Ishikawa (cell line): ENCODE measurements at regions not wholly inside any gene's neighbourhood (a gene's known extent, or its start where the extent isn't known, plus 50 kb on each side); places are given as distances from the start of the nearest gene placed in this dataset.

ENCODE experiments used
- CEBPB ChIP-seq: IDR thresholded peaks from 2 replicates; pipeline ENCODE4 v1.6.1; 2012
- CREB1 ChIP-seq: IDR thresholded peaks from 2 replicates; pipeline ENCODE4 v1.6.1; 2012; ENCODE audit warnings: low read depth
- EGR1 ChIP-seq: IDR thresholded peaks from 2 replicates; pipeline ENCODE4 v1.6.1; 2012
- EP300 ChIP-seq: IDR thresholded peaks from 2 replicates; pipeline ENCODE4 v1.6.1; 2012; ENCODE audit warnings: borderline replicate concordance
- FOXM1 ChIP-seq: IDR thresholded peaks from 2 replicates; pipeline ENCODE4 v1.6.1; 2012; ENCODE audit warnings: low read depth, borderline replicate concordance
- MAX ChIP-seq: IDR thresholded peaks from 2 replicates; pipeline ENCODE4 v1.6.1; 2012
- NFIC ChIP-seq: IDR thresholded peaks from 2 replicates; pipeline ENCODE4 v1.6.1; 2012
- RAD21 ChIP-seq: IDR thresholded peaks from 2 replicates; pipeline ENCODE4 v1.6.1; 2012; ENCODE audit warnings: low read depth
- REST ChIP-seq: IDR thresholded peaks from 2 replicates; pipeline ENCODE4 v1.6.1; 2012; ENCODE audit warnings: low read depth, mild to moderate bottlenecking
- TAF1 ChIP-seq: IDR thresholded peaks from 2 replicates; pipeline ENCODE4 v1.6.1; 2012; ENCODE audit warnings: low read depth, mild to moderate bottlenecking
- TCF12 ChIP-seq: IDR thresholded peaks from 2 replicates; pipeline ENCODE4 v1.6.1; 2012; ENCODE audit warnings: low read depth
- TEAD4 ChIP-seq: IDR thresholded peaks from 2 replicates; pipeline ENCODE4 v1.6.1; 2012
- USF1 ChIP-seq: IDR thresholded peaks from 2 replicates; pipeline ENCODE4 v1.6.1; 2012
- YY1 ChIP-seq: IDR thresholded peaks from 2 replicates; pipeline ENCODE4 v1.6.1; 2012; ENCODE audit warnings: low read depth
- ZBTB7A ChIP-seq: IDR thresholded peaks from 2 replicates; pipeline ENCODE4 v1.6.1; 2012; ENCODE audit warnings: low read depth

- TF ChIP-seq YY1 (no peak), CREB1 (no peak), CEBPB (no peak)
Measured at GRCh38 chr13:111911754-111912452, 155.0 kb upstream of the SOX1 start.

- TF ChIP-seq REST (no peak), USF1 (no peak), RAD21 (no peak), TAF1 (no peak), EGR1 (no peak), MAX (no peak), CEBPB (no peak), NFIC (no peak), TCF12 (no peak), CREB1 (no peak), ZBTB7A (no peak), EP300 (no peak), TEAD4 (no peak), YY1 (no peak)
Measured at GRCh38 chr13:111912453-111912866, 154.5 kb upstream of the SOX1 start.

GRCh38 chr13:111912991-111913760 is 153.8 kb upstream of the SOX1 start:
- TF ChIP-seq USF1 (no peak), YY1 (no peak), ZBTB7A (no peak), TCF12 (no peak)

GRCh38 chr13:111913761-111914140 is 153.2 kb upstream of the SOX1 start:
- no peak for TF ChIP-seq YY1
- no peak for TF ChIP-seq USF1
- no peak for TF ChIP-seq CREB1
- no peak for TF ChIP-seq EGR1
- no peak for TF ChIP-seq TAF1
- no peak for TF ChIP-seq REST
- no peak for TF ChIP-seq NFIC
- no peak for TF ChIP-seq ZBTB7A
- no peak for TF ChIP-seq MAX
- TF ChIP-seq TEAD4, result no peak
- TF ChIP-seq RAD21, result no peak
- TF ChIP-seq EP300, result no peak
- no peak for TF ChIP-seq FOXM1
- TF ChIP-seq TCF12, result no peak

- TF ChIP-seq ZBTB7A (no peak), YY1 (no peak), FOXM1 (no peak), TEAD4 (no peak), USF1 (no peak), MAX (no peak)
Measured at GRCh38 chr13:111914241-111915103, 152.5 kb upstream of the SOX1 start.
